Caco-2 (cell line): ENCODE measurements at regions not wholly inside any gene's neighbourhood (a gene's known extent, or its start where the extent isn't known, plus 50 kb on each side); places are given as distances from the start of the nearest gene placed in this dataset.

ENCODE experiments used
- BruUV-seq: library from RNA; stranded (reverse); fragments of 400-500 nt; replicated peaks from 2 replicates; lab custom pipeline; 2021; lab: Mats Ljungman, UMichigan
- CTCF ChIA-PET: fragments of 300-600 bp; sonication (Branson Sonifier 250); formaldehyde crosslinking; loops from one replicate; lab custom pipeline; 2022; ENCODE audit warnings: antibody characterized with exemption; lab: Charles Lee
- POLR2A ChIA-PET: fragments of 300-600 bp; sonication (Branson Sonifier 250); formaldehyde crosslinking; loops from one replicate; lab custom pipeline; 2022; ENCODE audit warnings: antibody characterized with exemption; lab: Charles Lee
- DNase-seq, 2 experiments: peaks; one replicate each; pipeline versions ENCODE4 v3.0.0 to v3.0.0-alpha.2; 2020 to 2022
- H3K27me3 ChIP-seq: replicated peaks from 2 replicates; pipeline ENCODE4 v1.6.0; 2011; ENCODE audit warnings: low read length; ENCODE audit not compliant: control insufficient read depth, insufficient read depth
- H3K36me3 ChIP-seq: 2 replicates; pipeline ENCODE4 v1.5.1; 2011; ENCODE audit warnings: low read length; ENCODE audit not compliant: control insufficient read depth, insufficient read depth
- H3K4me1 ChIP-seq: fragments of 250-450 bp; sonication (Bioruptor Pico); 2 replicates; pipeline ENCODE4 v1.5.1; 2020; ENCODE audit warnings: mild to moderate bottlenecking
- H3K4me3 ChIP-seq: 2 replicates; pipeline ENCODE4 v1.5.1; 2011; ENCODE audit warnings: low read depth, mild to moderate bottlenecking, control low read depth, low read length
- H3K9me3 ChIP-seq: fragments of 250-450 bp; sonication (Bioruptor Pico); 2 replicates; pipeline ENCODE4 v1.5.1; 2020; ENCODE audit warnings: mild to moderate bottlenecking, moderate library complexity
- H3K27ac Mint-ChIP-seq: one replicate; pipeline ENCODE4 v1.8.0; 2022; ENCODE audit warnings: mixed read lengths; ENCODE audit not compliant: unreplicated experiment
- H3K27me3 Mint-ChIP-seq: one replicate; pipeline ENCODE4 v1.8.0; 2022; ENCODE audit warnings: mixed read lengths; ENCODE audit not compliant: insufficient read depth, unreplicated experiment
- H3K36me3 Mint-ChIP-seq: one replicate; pipeline ENCODE4 v1.8.0; 2022; ENCODE audit warnings: mild to moderate bottlenecking, mixed read lengths; ENCODE audit not compliant: insufficient read depth, unreplicated experiment
- H3K4me1 Mint-ChIP-seq: one replicate; pipeline ENCODE4 v1.8.0; 2022; ENCODE audit warnings: low read depth, mixed read lengths; ENCODE audit not compliant: unreplicated experiment
- H3K4me3 Mint-ChIP-seq: one replicate; pipeline ENCODE4 v1.8.0; 2022; ENCODE audit warnings: mild to moderate bottlenecking, moderate library complexity, mixed read lengths; ENCODE audit not compliant: unreplicated experiment
- H3K9me3 Mint-ChIP-seq: one replicate; pipeline ENCODE4 v1.8.0; 2022; ENCODE audit warnings: mixed read lengths; ENCODE audit not compliant: unreplicated experiment
- intact Hi-C: fragments of 100-400 bp; cut with micrococcal nuclease; formaldehyde crosslinking; loops from one replicate; pipeline ENCODE4 v1.10.0; 2022; ENCODE audit not compliant: unreplicated experiment
- TF ChIP-seq, protein P1 (sequence below), 2 experiments: fragments of 200-600 bp in 1 of 2; IDR thresholded peaks; 1 replicate in 1 of 2; 2 replicates in 1 of 2; pipeline versions ENCODE4 v1.5.1 to v1.8.0; 2011 to 2022; ENCODE audit warnings: antibody characterized with exemption in 1 of 2, control low read depth in 1 of 2, inconsistent platforms in 1 of 2, low read depth in 1 of 2, low read length in 1 of 2, mild to moderate bottlenecking in 1 of 2, moderate library complexity in 1 of 2; ENCODE audit not compliant: insufficient read depth in 1 of 2, severe bottlenecking in 1 of 2, unreplicated experiment in 1 of 2

DNA sequence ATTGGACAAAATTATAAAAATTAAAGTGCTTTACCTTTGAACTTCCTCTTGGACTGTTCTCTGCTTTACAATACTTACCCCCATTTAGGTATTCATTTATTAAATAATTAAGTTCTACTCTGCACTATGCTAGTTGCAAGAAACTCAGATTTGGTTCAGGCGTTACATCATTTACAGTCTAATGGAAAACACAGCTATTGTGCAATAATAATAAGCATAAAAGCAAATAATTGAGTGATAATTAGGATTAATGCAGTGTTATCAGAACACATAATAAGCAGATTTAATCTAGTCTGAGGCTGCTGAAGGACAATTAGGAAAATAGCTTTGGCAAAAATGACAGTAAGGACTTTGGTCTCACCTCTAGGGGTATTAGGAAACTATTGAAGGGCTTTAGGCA is 493.2 kb upstream of the ADARB2 start:
- H3K4me3 ChIP-seq = no peak overlapping the region

GRCh38 chr10:2228320-2228901 is 491.1 kb upstream of the ADARB2 start:
- H3K4me3 Mint-ChIP-seq = no peak overlapping the region
- DNase-seq = no peak
- H3K27me3 Mint-ChIP-seq = peaks cover 8% of the 10 kb centered on the region
- no peaks in the 10 kb centered on the region for H3K9me3 Mint-ChIP-seq
- no TSS peak for BruUV-seq
- Histone ChIP-seq H3K27me3 (no peaks in the 10 kb centered on the region), H3K36me3 (no peaks in the 10 kb centered on the region), H3K9me3 (no peaks in the 10 kb centered on the region), H3K4me1 (no peaks in the 10 kb centered on the region), H3K4me3 (no peak overlapping the region)
- intact Hi-C loops = no loop called here
- ChIA-PET POLR2A (no interaction called here), CTCF (no interaction called here)
- H3K27ac Mint-ChIP-seq = no peak overlapping the region
- no peaks in the 10 kb centered on the region for H3K36me3 Mint-ChIP-seq
- TF ChIP-seq, protein P1, sequence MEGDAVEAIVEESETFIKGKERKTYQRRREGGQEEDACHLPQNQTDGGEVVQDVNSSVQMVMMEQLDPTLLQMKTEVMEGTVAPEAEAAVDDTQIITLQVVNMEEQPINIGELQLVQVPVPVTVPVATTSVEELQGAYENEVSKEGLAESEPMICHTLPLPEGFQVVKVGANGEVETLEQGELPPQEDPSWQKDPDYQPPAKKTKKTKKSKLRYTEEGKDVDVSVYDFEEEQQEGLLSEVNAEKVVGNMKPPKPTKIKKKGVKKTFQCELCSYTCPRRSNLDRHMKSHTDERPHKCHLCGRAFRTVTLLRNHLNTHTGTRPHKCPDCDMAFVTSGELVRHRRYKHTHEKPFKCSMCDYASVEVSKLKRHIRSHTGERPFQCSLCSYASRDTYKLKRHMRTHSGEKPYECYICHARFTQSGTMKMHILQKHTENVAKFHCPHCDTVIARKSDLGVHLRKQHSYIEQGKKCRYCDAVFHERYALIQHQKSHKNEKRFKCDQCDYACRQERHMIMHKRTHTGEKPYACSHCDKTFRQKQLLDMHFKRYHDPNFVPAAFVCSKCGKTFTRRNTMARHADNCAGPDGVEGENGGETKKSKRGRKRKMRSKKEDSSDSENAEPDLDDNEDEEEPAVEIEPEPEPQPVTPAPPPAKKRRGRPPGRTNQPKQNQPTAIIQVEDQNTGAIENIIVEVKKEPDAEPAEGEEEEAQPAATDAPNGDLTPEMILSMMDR (IDR thresholded peaks at IDR 0.05; ENCODE audit: insufficient read depth in 1 of 2, low read depth in 1 of 2, low read length in 1 of 2, severe bottlenecking in 1 of 2, unreplicated experiment in 1 of 2) = no peak
- H3K4me1 Mint-ChIP-seq = no peaks in the 10 kb centered on the region

More for the DNA sequence above, 493.2 kb upstream of the ADARB2 start:
- no peaks in the 10 kb centered on the region for H3K4me1 Mint-ChIP-seq
- CTCF ChIA-PET = no interaction called here
- intact Hi-C loops = no loop called here
- Histone ChIP-seq H3K27me3 (no peaks in the 10 kb centered on the region), H3K9me3 (peaks cover 4% of the 10 kb centered on the region; the same call in 1 of the 2 replicates), H3K4me1 (no peaks in the 10 kb centered on the region), H3K36me3 (no peaks in the 10 kb centered on the region)
- H3K4me3 Mint-ChIP-seq = no peak overlapping the region
- peaks cover 6% of the 10 kb centered on the region for H3K27me3 Mint-ChIP-seq
- no peaks in the 10 kb centered on the region for H3K36me3 Mint-ChIP-seq
- no peak for DNase-seq
- no peaks in the 10 kb centered on the region for H3K9me3 Mint-ChIP-seq
- no TSS peak for BruUV-seq
- H3K27ac Mint-ChIP-seq = no peak overlapping the region
- TF ChIP-seq, protein P1 (IDR thresholded peaks at IDR 0.05; ENCODE audit: insufficient read depth in 1 of 2, low read depth in 1 of 2, low read length in 1 of 2, severe bottlenecking in 1 of 2, unreplicated experiment in 1 of 2) = no peak
- POLR2A ChIA-PET = no interaction called here

- DNase-seq = no peak
- no peaks in the 10 kb centered on the region for H3K27me3 ChIP-seq
- ChIA-PET POLR2A (no interaction called here), CTCF (no interaction called here)
- H3K9me3 Mint-ChIP-seq = no peaks in the 10 kb centered on the region
- H3K27me3 Mint-ChIP-seq = peaks cover 11% of the 10 kb centered on the region
- intact Hi-C loops = no loop called here
- H3K36me3 ChIP-seq = no peaks in the 10 kb centered on the region
- H3K4me3 ChIP-seq = no peak overlapping the region
- TF ChIP-seq, protein P1 (IDR thresholded peaks at IDR 0.05; ENCODE audit: insufficient read depth in 1 of 2, low read depth in 1 of 2, low read length in 1 of 2, severe bottlenecking in 1 of 2, unreplicated experiment in 1 of 2) = no peak
- no peaks in the 10 kb centered on the region for H3K9me3 ChIP-seq
- no peak overlapping the region for H3K27ac Mint-ChIP-seq
- H3K4me1 Mint-ChIP-seq = no peaks in the 10 kb centered on the region
- H3K4me1 ChIP-seq = no peaks in the 10 kb centered on the region
- no peaks in the 10 kb centered on the region for H3K36me3 Mint-ChIP-seq
- H3K4me3 Mint-ChIP-seq = peak overlapping the region; percentile 63
- BruUV-seq = no TSS peak
These were observed 488.3 kb upstream of the ADARB2 start for GRCh38 chr10:2225609-2226008.
